ENCODE measurements at regions not wholly inside any gene's neighbourhood (a gene's known extent, or its start where the extent isn't known, plus 50 kb on each side); places are given as distances from the start of the nearest gene placed in this dataset.

GRCh38 chr12:43098071-43098470, 453.9 kb downstream of the ADAMTS20 start:
- TF ChIP-seq CTCF (IDR thresholded peaks at IDR 0.05) (no peak), POLR2A (IDR thresholded peaks at IDR 0.05) (no peak), POLR2AphosphoS5 (IDR thresholded peaks at IDR 0.05) (no peak), EP300 (IDR thresholded peaks at IDR 0.05) (no peak)
